ENCODE measurements at regions not wholly inside any gene's neighbourhood (a gene's known extent, or its start where the extent isn't known, plus 50 kb on each side); places are given as distances from the start of the nearest gene placed in this dataset.

DNA sequence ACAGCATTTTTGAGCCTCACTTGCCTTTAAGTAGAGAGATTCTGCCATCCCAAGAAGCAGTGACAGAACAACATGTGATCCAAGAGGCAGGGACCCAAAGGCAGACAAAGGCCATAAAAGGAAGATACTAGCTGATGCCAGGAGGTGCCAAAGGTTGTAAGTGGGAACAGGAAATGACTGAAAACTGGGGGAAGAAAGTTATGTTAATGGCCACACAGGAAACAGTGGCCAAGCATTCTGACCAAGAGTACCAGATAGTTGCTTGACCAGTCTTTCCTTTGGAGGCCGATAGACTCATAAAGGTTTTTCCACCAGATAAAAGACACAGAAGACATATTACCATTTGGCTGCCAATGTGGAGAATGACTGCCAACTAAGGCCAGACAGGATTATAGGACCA, 274.5 kb upstream of the PEX5L start:
- Histone ChIP-seq H3K27ac (ENCODE audit: low read depth, low read length) (no peak overlapping the region), H3K36me3 (ENCODE audit: control insufficient read depth, insufficient read depth, low read length) (no peaks in the 10 kb centered on the region), H3K4me1 (ENCODE audit: control insufficient read depth, insufficient read depth, low read length) (no peaks in the 10 kb centered on the region), H3K9ac (ENCODE audit: low read length) (no peak overlapping the region), H3K4me3 (ENCODE audit: low read depth, low read length) (no peak overlapping the region), H3K9me3 (ENCODE audit: control insufficient read depth, insufficient read depth, low read depth, low read length) (no peaks in the 10 kb centered on the region), H3K27me3 (ENCODE audit: control insufficient read depth, insufficient read depth, low read length) (no peaks in the 10 kb centered on the region)

DNA sequence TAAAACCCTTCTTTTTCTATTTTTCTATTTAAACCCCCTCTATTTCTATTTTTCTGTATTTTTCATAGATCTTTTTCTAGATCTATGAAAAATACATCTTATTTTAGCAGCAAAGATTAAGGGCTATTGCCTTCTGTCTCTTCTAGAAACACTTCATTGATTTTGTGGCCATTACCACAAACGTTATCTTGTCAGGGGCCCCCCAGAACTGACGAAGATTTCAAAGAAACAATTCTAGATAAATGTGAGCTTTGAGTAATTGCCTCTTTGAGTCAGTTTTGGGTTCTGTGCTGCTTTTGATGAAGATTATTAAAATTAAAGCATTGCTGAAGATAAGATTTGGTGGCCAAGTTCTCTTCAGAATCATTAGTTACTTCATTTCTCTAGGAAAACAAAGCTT, 279.6 kb upstream of the PEX5L start:
- no peaks in the 10 kb centered on the region for H3K36me3 ChIP-seq (ENCODE audit: control insufficient read depth, insufficient read depth, low read length)
- no peaks in the 10 kb centered on the region for H3K9me3 ChIP-seq (ENCODE audit: control insufficient read depth, insufficient read depth, low read depth, low read length)
- H3K4me3 ChIP-seq (ENCODE audit: low read depth, low read length): no peak overlapping the region
- H3K9ac ChIP-seq (ENCODE audit: low read length): no peak overlapping the region
- no peak overlapping the region for H3K27ac ChIP-seq (ENCODE audit: low read depth, low read length)
- H3K27me3 ChIP-seq (ENCODE audit: control insufficient read depth, insufficient read depth, low read length): no peaks in the 10 kb centered on the region
- no peaks in the 10 kb centered on the region for H3K4me1 ChIP-seq (ENCODE audit: control insufficient read depth, insufficient read depth, low read length)

DNA sequence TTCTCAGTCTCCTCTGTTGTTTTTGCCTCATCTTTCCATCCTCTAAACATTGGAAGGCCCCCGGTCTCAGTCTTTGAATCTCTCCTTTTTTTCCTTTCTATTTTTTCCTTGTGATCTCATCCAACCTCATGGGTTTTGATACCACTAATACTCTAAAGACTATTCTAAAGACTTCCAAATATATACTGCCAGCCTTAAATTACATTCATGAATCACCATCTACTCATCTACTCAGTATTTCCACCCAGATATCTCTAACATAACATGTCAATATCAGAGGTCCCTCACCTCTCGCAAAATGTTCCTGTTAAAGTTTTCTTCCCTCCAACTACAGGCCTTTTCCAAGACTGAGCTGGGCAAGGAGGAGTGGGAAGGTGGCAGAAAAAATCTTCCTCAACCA, 282.5 kb upstream of the TTC14 start:
- H3K36me3 ChIP-seq (ENCODE audit: control insufficient read depth, insufficient read depth, low read length): no peaks in the 10 kb centered on the region
- no peaks in the 10 kb centered on the region for H3K27me3 ChIP-seq (ENCODE audit: control insufficient read depth, insufficient read depth, low read length)
- no peak overlapping the region for H3K9ac ChIP-seq (ENCODE audit: low read length)
- no peak overlapping the region for H3K4me3 ChIP-seq (ENCODE audit: low read depth, low read length)
- no peak overlapping the region for H3K27ac ChIP-seq (ENCODE audit: low read depth, low read length)
- no peaks in the 10 kb centered on the region for H3K4me1 ChIP-seq (ENCODE audit: control insufficient read depth, insufficient read depth, low read length)
- H3K9me3 ChIP-seq (ENCODE audit: control insufficient read depth, insufficient read depth, low read depth, low read length): no peaks in the 10 kb centered on the region

DNA sequence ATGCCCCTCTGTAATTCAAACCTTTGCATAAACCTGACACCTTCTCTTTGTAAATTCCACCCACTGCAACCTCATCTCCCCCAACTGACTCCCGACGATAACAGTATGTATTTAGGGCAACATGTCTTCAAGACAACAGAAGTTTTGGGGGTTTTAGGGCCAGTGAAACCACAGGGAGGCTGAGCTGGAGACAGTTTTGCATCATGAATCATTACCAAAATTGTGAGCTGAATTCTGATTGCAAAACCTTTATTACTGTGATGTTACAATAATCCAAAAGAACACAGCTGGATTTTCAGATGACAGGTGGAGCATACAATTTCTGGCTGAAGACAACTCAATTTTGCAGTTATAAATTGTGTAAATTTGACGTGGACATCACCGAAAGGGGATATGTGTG, 281.3 kb upstream of the TTC14 start:
- Histone ChIP-seq H3K9me3 (ENCODE audit: control insufficient read depth, insufficient read depth, low read depth, low read length) (no peaks in the 10 kb centered on the region), H3K9ac (ENCODE audit: low read length) (no peak overlapping the region), H3K4me3 (ENCODE audit: low read depth, low read length) (no peak overlapping the region), H3K4me1 (ENCODE audit: control insufficient read depth, insufficient read depth, low read length) (no peaks in the 10 kb centered on the region), H3K27me3 (ENCODE audit: control insufficient read depth, insufficient read depth, low read length) (no peaks in the 10 kb centered on the region), H3K36me3 (ENCODE audit: control insufficient read depth, insufficient read depth, low read length) (no peaks in the 10 kb centered on the region), H3K27ac (ENCODE audit: low read depth, low read length) (no peak overlapping the region)

DNA sequence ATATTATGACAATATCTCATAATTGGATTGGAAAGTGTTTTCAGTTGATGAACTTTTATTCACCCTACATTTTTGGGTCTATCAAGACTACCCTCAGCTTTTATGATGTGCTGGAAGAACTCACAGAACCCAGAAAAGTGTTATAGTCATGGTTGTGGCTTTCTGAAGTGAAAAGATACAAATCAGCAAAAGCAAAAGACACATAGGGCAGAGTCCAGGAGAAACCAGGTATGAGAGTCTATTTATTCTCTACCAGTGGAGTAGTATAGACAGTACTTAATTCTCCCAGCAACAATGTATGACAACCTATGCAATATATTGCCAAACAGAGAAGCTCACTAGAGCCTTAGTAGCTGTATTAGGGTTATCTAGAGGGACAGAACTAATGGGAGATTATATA, 280.4 kb upstream of the TTC14 start:
- H3K27ac ChIP-seq (ENCODE audit: low read depth, low read length): no peak overlapping the region

DNA sequence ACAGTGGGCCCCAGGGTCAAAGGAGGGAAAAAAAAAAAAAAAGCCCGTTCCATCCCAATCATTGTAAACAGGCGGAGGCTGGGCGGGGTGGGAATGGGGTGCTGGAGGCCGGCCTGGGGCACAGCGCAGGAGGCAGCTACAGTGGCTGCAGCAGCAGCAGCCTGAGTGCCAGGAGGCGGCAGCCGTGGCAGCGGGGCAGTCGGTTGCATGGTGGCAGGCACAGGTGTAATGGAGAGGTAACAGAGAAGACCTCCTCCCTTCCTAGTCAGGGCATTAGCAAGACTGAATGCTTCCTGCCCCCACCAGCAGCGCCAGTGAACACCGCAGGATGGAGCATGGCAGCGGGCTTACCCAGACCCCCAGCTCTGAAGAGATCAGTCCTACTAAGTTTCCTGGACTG, 279.1 kb upstream of the TTC14 start:
- H3K4me3 ChIP-seq (ENCODE audit: low read depth, low read length): no peak overlapping the region
- no peaks in the 10 kb centered on the region for H3K36me3 ChIP-seq (ENCODE audit: control insufficient read depth, insufficient read depth, low read length)
- no peaks in the 10 kb centered on the region for H3K4me1 ChIP-seq (ENCODE audit: control insufficient read depth, insufficient read depth, low read length)
- H3K9ac ChIP-seq (ENCODE audit: low read length): no peak overlapping the region
- no peaks in the 10 kb centered on the region for H3K27me3 ChIP-seq (ENCODE audit: control insufficient read depth, insufficient read depth, low read length)
- no peaks in the 10 kb centered on the region for H3K9me3 ChIP-seq (ENCODE audit: control insufficient read depth, insufficient read depth, low read depth, low read length)
- H3K27ac ChIP-seq (ENCODE audit: low read depth, low read length): no peak overlapping the region

More for the DNA sequence above, 280.4 kb upstream of the TTC14 start:
- Histone ChIP-seq H3K9me3 (ENCODE audit: control insufficient read depth, insufficient read depth, low read depth, low read length) (no peaks in the 10 kb centered on the region), H3K9ac (ENCODE audit: low read length) (no peak overlapping the region), H3K27me3 (ENCODE audit: control insufficient read depth, insufficient read depth, low read length) (no peaks in the 10 kb centered on the region), H3K4me1 (ENCODE audit: control insufficient read depth, insufficient read depth, low read length) (no peaks in the 10 kb centered on the region), H3K4me3 (ENCODE audit: low read depth, low read length) (no peak overlapping the region), H3K36me3 (ENCODE audit: control insufficient read depth, insufficient read depth, low read length) (no peaks in the 10 kb centered on the region)

DNA sequence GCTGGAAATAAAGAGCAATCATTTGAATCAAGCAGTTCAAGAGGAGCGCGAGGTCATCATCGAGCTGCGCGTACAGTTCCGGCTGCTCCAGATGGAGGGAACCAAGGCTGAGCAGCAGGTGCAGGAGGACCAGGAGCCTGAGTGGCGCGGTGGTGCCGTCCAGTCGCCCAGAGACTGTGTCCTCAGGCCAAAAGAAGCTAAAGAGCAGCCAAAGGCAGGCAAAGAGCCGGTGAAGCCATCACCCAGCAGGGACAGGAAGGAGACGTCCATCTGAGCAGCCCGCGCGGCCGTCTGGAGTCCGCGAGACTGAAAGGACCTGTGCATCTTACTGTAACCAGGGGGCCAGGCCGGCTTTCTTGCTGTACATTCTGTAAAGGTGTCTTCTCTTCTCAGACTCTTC, 277.2 kb upstream of the TTC14 start:
- H3K27ac ChIP-seq (ENCODE audit: low read depth, low read length): no peak overlapping the region
- no peaks in the 10 kb centered on the region for H3K9me3 ChIP-seq (ENCODE audit: control insufficient read depth, insufficient read depth, low read depth, low read length)
- H3K9ac ChIP-seq (ENCODE audit: low read length): no peak overlapping the region
- H3K4me1 ChIP-seq (ENCODE audit: control insufficient read depth, insufficient read depth, low read length): 0 out of 2 replicates have a peak, but pooled peaks cover 3% of the 10 kb centered on the region
- no peaks in the 10 kb centered on the region for H3K36me3 ChIP-seq (ENCODE audit: control insufficient read depth, insufficient read depth, low read length)
- H3K4me3 ChIP-seq (ENCODE audit: low read depth, low read length): no peak overlapping the region
- H3K27me3 ChIP-seq (ENCODE audit: control insufficient read depth, insufficient read depth, low read length): no peaks in the 10 kb centered on the region

DNA sequence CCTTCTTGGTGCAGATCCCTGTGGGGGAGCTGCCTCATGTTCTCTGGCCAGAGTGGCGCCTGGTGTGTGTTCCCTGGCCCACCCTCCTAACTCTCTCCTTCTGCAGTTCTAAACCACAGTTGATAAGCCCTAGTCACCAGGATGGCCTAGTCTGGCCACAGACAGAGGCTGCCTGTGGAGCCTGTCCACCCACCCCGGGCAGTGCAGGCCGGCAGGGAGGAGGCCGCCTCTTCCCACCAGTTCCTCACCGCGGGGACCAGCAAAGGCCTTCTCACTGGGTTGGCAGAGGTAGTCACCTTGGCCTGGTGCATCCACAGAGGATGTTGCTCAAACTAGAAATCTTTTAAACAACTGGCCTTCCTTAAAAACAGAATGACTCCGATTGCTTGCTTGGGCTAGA, 276.4 kb upstream of the TTC14 start:
- H3K27me3 ChIP-seq (ENCODE audit: control insufficient read depth, insufficient read depth, low read length): no peaks in the 10 kb centered on the region
- no peaks in the 10 kb centered on the region for H3K36me3 ChIP-seq (ENCODE audit: control insufficient read depth, insufficient read depth, low read length)
- no peaks in the 10 kb centered on the region for H3K9me3 ChIP-seq (ENCODE audit: control insufficient read depth, insufficient read depth, low read depth, low read length)
- H3K9ac ChIP-seq (ENCODE audit: low read length): no peak overlapping the region
- no peak overlapping the region for H3K27ac ChIP-seq (ENCODE audit: low read depth, low read length)
- H3K4me1 ChIP-seq (ENCODE audit: control insufficient read depth, insufficient read depth, low read length): 0 out of 2 replicates have a peak, but pooled peaks cover 3% of the 10 kb centered on the region
- no peak overlapping the region for H3K4me3 ChIP-seq (ENCODE audit: low read depth, low read length)

DNA sequence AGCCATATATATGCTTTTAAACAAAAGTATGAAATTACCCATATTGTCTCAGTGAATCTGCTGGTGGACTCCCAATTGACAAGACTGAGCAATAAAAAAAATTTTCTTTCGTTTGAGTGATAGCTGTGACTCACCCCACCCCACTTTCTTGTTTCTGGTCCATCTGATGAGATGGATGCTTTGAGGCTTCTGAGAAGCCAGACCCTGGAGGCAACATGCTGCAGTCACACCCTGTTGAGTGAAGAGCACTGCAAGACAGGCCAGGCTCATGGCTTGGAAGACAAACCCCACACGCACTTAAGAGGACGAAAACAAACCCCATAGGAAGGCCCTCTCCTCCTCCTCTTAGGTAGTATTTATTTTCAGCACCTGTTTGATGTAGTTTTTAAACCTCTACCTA, 276.0 kb upstream of the TTC14 start:
- H3K36me3 ChIP-seq (ENCODE audit: control insufficient read depth, insufficient read depth, low read length): no peaks in the 10 kb centered on the region
- no peaks in the 10 kb centered on the region for H3K9me3 ChIP-seq (ENCODE audit: control insufficient read depth, insufficient read depth, low read depth, low read length)
- H3K9ac ChIP-seq (ENCODE audit: low read length): no peak overlapping the region
- no peak overlapping the region for H3K27ac ChIP-seq (ENCODE audit: low read depth, low read length)
- no peaks in the 10 kb centered on the region for H3K27me3 ChIP-seq (ENCODE audit: control insufficient read depth, insufficient read depth, low read length)
- H3K4me3 ChIP-seq (ENCODE audit: low read depth, low read length): no peak overlapping the region
- 0 out of 2 replicates have a peak, but pooled peaks cover 3% of the 10 kb centered on the region for H3K4me1 ChIP-seq (ENCODE audit: control insufficient read depth, insufficient read depth, low read length)

DNA sequence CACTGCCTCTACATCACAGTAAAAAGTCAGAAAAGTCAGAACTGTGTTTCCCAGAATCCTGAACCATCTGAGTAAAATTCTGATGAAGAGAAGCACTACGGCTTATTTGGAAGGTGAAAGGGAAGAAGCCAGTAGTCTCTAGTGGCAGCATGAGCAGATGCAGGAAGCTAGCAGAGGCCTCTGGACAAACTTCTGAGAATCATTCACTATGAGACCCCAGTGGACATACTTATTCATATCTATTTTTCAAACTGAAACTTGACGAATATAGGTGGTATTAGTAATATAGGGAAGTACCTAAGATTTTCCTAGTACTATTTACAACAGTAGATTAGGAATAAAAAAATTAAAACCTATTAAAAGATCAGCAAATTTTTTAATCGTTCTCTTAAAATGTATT, 272.8 kb upstream of the TTC14 start:
- H3K27ac ChIP-seq (ENCODE audit: low read depth, low read length): no peak overlapping the region
- 0 out of 2 replicates have a peak, but pooled peaks cover 3% of the 10 kb centered on the region for H3K4me1 ChIP-seq (ENCODE audit: control insufficient read depth, insufficient read depth, low read length)
- H3K4me3 ChIP-seq (ENCODE audit: low read depth, low read length): no peak overlapping the region
- H3K36me3 ChIP-seq (ENCODE audit: control insufficient read depth, insufficient read depth, low read length): no peaks in the 10 kb centered on the region
- H3K9me3 ChIP-seq (ENCODE audit: control insufficient read depth, insufficient read depth, low read depth, low read length): no peaks in the 10 kb centered on the region
- H3K9ac ChIP-seq (ENCODE audit: low read length): no peak overlapping the region
- H3K27me3 ChIP-seq (ENCODE audit: control insufficient read depth, insufficient read depth, low read length): no peaks in the 10 kb centered on the region

DNA sequence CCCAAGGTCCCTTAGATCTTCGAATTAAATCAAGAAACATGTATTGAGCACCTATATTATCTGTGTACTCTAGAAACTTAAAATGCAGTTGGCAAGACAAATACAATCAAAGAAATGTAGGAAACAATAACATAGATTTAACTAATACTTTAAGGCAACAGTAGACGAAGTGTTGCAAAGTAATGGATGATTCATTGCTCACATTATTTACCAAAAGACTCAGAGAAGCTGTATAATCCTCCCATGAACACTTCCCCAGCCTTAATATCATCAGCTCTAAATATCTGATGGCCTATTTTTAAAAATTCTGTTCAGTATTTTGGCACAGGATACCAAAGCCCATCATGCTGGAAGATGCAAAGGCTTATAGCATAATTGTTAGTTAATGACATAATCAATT, 272.1 kb upstream of the TTC14 start:
- H3K9me3 ChIP-seq (ENCODE audit: control insufficient read depth, insufficient read depth, low read depth, low read length): no peaks in the 10 kb centered on the region

DNA sequence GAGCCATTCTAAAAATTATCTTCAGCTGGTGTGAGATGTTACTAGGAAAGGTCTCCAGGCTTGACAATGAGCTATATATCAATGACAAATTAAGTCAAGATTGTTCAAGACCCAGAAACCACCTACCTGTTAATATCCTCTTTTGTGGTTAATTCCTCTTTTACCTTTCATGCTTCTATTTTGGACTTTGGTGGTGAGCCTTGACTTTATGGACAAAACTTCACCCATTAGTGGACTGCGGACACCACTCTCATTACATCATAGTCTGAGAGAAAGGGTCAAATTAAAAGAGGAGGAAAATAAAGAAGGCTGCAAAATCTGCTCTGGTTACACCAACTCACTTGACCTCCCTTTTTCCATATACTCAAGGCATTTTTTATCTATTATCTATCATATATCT, 271.5 kb upstream of the TTC14 start:
- H3K9ac ChIP-seq (ENCODE audit: low read length): no peak overlapping the region
- no peaks in the 10 kb centered on the region for H3K36me3 ChIP-seq (ENCODE audit: control insufficient read depth, insufficient read depth, low read length)

More for the DNA sequence above, 272.1 kb upstream of the TTC14 start:
- Histone ChIP-seq H3K27ac (ENCODE audit: low read depth, low read length) (no peak overlapping the region), H3K4me1 (ENCODE audit: control insufficient read depth, insufficient read depth, low read length) (0 out of 2 replicates have a peak, but pooled peaks cover 3% of the 10 kb centered on the region), H3K9ac (ENCODE audit: low read length) (no peak overlapping the region), H3K27me3 (ENCODE audit: control insufficient read depth, insufficient read depth, low read length) (no peaks in the 10 kb centered on the region), H3K4me3 (ENCODE audit: low read depth, low read length) (no peak overlapping the region), H3K36me3 (ENCODE audit: control insufficient read depth, insufficient read depth, low read length) (no peaks in the 10 kb centered on the region)

More for the DNA sequence above, 271.5 kb upstream of the TTC14 start:
- Histone ChIP-seq H3K27ac (ENCODE audit: low read depth, low read length) (no peak overlapping the region), H3K9me3 (ENCODE audit: control insufficient read depth, insufficient read depth, low read depth, low read length) (no peaks in the 10 kb centered on the region), H3K4me1 (ENCODE audit: control insufficient read depth, insufficient read depth, low read length) (0 out of 2 replicates have a peak, but pooled peaks cover 3% of the 10 kb centered on the region), H3K4me3 (ENCODE audit: low read depth, low read length) (no peak overlapping the region), H3K27me3 (ENCODE audit: control insufficient read depth, insufficient read depth, low read length) (no peaks in the 10 kb centered on the region)

All from HUES6 (cell line).